HG02840 (cell line): ENCODE measurements at regions not wholly inside any gene's neighbourhood (a gene's known extent, or its start where the extent isn't known, plus 50 kb on each side); places are given as distances from the start of the nearest gene placed in this dataset.
"Not testable (repeated sequence)": the region's sequence is repeated elsewhere in the genome, so short reads cannot be mapped to it uniquely, and the experiment has no call there.

Experiments used
- ATAC-seq: cut with Tn5 transposase; IDR thresholded peaks from one replicate; pipeline ENCODE4 v1.9.1; 2021; ENCODE audit warnings: mild to moderate bottlenecking, moderate library complexity, moderate number of reproducible peaks; ENCODE audit not compliant: unreplicated experiment, low FRiP score

GRCh38 chr10:46645110-46645509, 66.2 kb downstream of the SYT15 start:
- ATAC-seq = not testable (repeated sequence)

- not testable (repeated sequence) for ATAC-seq
These were observed 67.2 kb downstream of the SYT15 start for GRCh38 chr10:46646132-46646531.

GRCh38 chr10:46650967-46651366, 72.0 kb downstream of the SYT15 start:
- ATAC-seq = not testable (repeated sequence)

- ATAC-seq = not testable (repeated sequence)
These were observed 78.5 kb downstream of the SYT15 start for GRCh38 chr10:46657437-46657836.

GRCh38 chr10:46660027-46660834, 81.3 kb downstream of the SYT15 start:
- not testable (repeated sequence) for ATAC-seq

GRCh38 chr10:46660835-46661164, 81.9 kb downstream of the SYT15 start:
- ATAC-seq = not testable (repeated sequence)

- ATAC-seq = not testable (repeated sequence)
These were observed 86.6 kb downstream of the SYT15 start for GRCh38 chr10:46665536-46665935.

GRCh38 chr10:46668357-46668997, 89.5 kb downstream of the SYT15 start:
- ATAC-seq = not testable (repeated sequence)

GRCh38 chr10:46677836-46678435, 99.0 kb downstream of the SYT15 start:
- not testable (repeated sequence) for ATAC-seq

- not testable (repeated sequence) for ATAC-seq
These were observed 112.5 kb downstream of the SYT15 start for GRCh38 chr10:46691397-46691796.

GRCh38 chr10:46693218-46693617, 114.3 kb downstream of the SYT15 start:
- not testable (repeated sequence) for ATAC-seq

GRCh38 chr10:46717264-46717663, 138.3 kb downstream of the SYT15 start:
- ATAC-seq = not testable (repeated sequence)

- not testable (repeated sequence) for ATAC-seq
These were observed 139.1 kb downstream of the SYT15 start for GRCh38 chr10:46718014-46718413.

GRCh38 chr10:46720386-46720785, 141.5 kb downstream of the SYT15 start:
- ATAC-seq = not testable (repeated sequence)

GRCh38 chr10:46720811-46721518, 142.0 kb downstream of the SYT15 start:
- ATAC-seq = not testable (repeated sequence)

- ATAC-seq = not testable (repeated sequence)
These were observed 145.3 kb downstream of the SYT15 start for GRCh38 chr10:46724258-46724657.

GRCh38 chr10:46728359-46728758, 149.4 kb downstream of the SYT15 start:
- not testable (repeated sequence) for ATAC-seq

- not testable (repeated sequence) for ATAC-seq
These were observed 151.8 kb downstream of the SYT15 start for GRCh38 chr10:46730729-46731128.

- ATAC-seq = not testable (repeated sequence)
These were observed 154.8 kb downstream of the SYT15 start for GRCh38 chr10:46733635-46734261.

- not testable (repeated sequence) for ATAC-seq
These were observed 155.3 kb downstream of the SYT15 start for GRCh38 chr10:46734262-46734642.
